ENCODE measurements at regions not wholly inside any gene's neighbourhood (a gene's known extent, or its start where the extent isn't known, plus 50 kb on each side); places are given as distances from the start of the nearest gene placed in this dataset.
"Not testable (repeated sequence)": the region's sequence is repeated elsewhere in the genome, so short reads cannot be mapped to it uniquely, and the experiment has no call there.

DNA sequence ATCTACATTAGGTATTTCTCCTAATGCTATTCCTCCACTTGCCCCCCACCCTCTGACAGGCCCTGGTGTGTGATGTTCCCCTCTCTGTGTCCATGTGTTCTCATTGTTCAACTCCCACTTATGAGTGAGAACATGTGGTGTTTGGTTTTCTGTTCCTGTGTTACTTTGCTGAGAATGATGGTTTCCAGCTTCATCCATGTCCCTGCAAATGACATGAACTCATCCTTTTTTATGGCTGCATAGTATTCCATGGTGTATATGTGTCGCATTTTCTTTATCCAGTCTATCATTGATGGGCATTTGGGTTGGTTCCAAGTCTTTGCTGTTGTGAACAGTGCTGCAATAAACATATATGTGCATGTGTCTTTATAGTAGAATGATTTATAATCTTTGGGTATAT is 50.6 kb upstream of the GRHL3 start:
- not testable (repeated sequence) for H4K8ac ChIP-seq (ENCODE audit: low read length); H3K4me3 ChIP-seq (ENCODE audit: insufficient read depth in 1 of 2, low read depth in 1 of 2, low read length in 2 of 2); H2BK5ac ChIP-seq (ENCODE audit: low read depth, low read length, poor library complexity, severe bottlenecking); H2BK15ac ChIP-seq (ENCODE audit: low read depth, poor library complexity, severe bottlenecking); H3K4me1 ChIP-seq (ENCODE audit: control insufficient read depth, insufficient read depth, low read depth, low read length); H3K4me2 ChIP-seq (ENCODE audit: low read length, poor library complexity, severe bottlenecking); H2BK12ac ChIP-seq (ENCODE audit: low read length in 2 of 2); H2AFZ ChIP-seq (ENCODE audit: low read depth, low read length); H3K36me3 ChIP-seq (ENCODE audit: control insufficient read depth in 1 of 2, insufficient read depth in 2 of 2, low read depth in 1 of 2, low read length in 2 of 2); H3K4ac ChIP-seq (ENCODE audit: low read depth in 1 of 2, low read length in 2 of 2); H3K23ac ChIP-seq (ENCODE audit: low read length in 2 of 2); H3K14ac ChIP-seq (ENCODE audit: low read length in 2 of 2); H3K18ac ChIP-seq (ENCODE audit: low read depth in 1 of 2, low read length in 2 of 2); H3K27ac ChIP-seq (ENCODE audit: low read length, poor library complexity, severe bottlenecking); H3K9ac ChIP-seq (ENCODE audit: low read length); H2BK120ac ChIP-seq (ENCODE audit: low read depth, low read length); DNase-seq; H2AK5ac ChIP-seq (ENCODE audit: low read length, severe bottlenecking); H4K91ac ChIP-seq (ENCODE audit: low read length); H3K9me3 ChIP-seq (ENCODE audit: control insufficient read depth, low read length); H3K79me1 ChIP-seq (replicated peaks; ENCODE audit: low read length, poor library complexity, severe bottlenecking)
- H3K27me3 ChIP-seq (ENCODE audit: control insufficient read depth in 1 of 2, insufficient read depth in 1 of 2, low read length in 2 of 2), result peaks cover 0 to 12% of the 10 kb centered on the region in 2 experiments
- no CpG with 5 or more reads among the region's 1 CpG for WGBS

DNA sequence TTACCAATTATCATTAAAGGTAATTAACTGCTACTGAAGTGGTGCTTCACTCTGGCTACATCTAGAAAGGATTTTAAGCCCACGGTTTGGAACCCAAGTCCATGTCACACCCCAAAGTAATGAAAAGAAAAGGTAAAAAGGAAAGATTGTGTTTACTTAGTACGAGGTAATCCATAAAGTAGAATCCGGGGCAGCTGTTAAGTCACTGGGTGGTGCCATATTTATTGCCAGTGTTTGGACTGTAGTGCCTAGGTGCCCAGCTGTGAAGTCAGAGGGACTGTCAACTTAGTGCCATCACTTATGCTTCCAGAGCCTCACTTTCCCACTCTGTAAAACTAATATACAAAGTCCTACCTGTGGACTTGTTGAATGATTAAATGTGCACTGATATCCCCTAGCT is 52.2 kb upstream of the GRHL3 start:
- no peak overlapping the region for H4K8ac ChIP-seq (ENCODE audit: low read length)
- H2AFZ ChIP-seq (ENCODE audit: low read depth, low read length), result no peak overlapping the region
- H3K27me3 ChIP-seq (ENCODE audit: control insufficient read depth in 1 of 2, insufficient read depth in 1 of 2, low read length in 2 of 2), result peaks cover 0 to 20% of the 10 kb centered on the region in 2 experiments
- H3K4me3 ChIP-seq (ENCODE audit: insufficient read depth in 1 of 2, low read depth in 1 of 2, low read length in 2 of 2), result no peak overlapping the region
- no peak overlapping the region for H3K14ac ChIP-seq (ENCODE audit: low read length in 2 of 2)
- no peak overlapping the region for H3K23ac ChIP-seq (ENCODE audit: low read length in 2 of 2)
- H3K4me1 ChIP-seq (ENCODE audit: control insufficient read depth, insufficient read depth, low read depth, low read length), result peaks cover 5% of the 10 kb centered on the region
- H3K4ac ChIP-seq (ENCODE audit: low read depth in 1 of 2, low read length in 2 of 2), result no peak overlapping the region
- no peak overlapping the region for H2BK120ac ChIP-seq (ENCODE audit: low read depth, low read length)
- no peak overlapping the region for H2BK12ac ChIP-seq (ENCODE audit: low read length in 2 of 2)
- H3K9ac ChIP-seq (ENCODE audit: low read length), result no peak overlapping the region
- peak overlapping the region in 1 of 2 experiments; percentile 24 for H3K18ac ChIP-seq (ENCODE audit: low read depth in 1 of 2, low read length in 2 of 2)
- no peak for DNase-seq
- peaks cover 2% of the 10 kb centered on the region for H3K9me3 ChIP-seq (ENCODE audit: control insufficient read depth, low read length)
- no peaks in the 10 kb centered on the region for H3K36me3 ChIP-seq (ENCODE audit: control insufficient read depth in 1 of 2, insufficient read depth in 2 of 2, low read depth in 1 of 2, low read length in 2 of 2)
- no peak overlapping the region for H2AK5ac ChIP-seq (ENCODE audit: low read length, severe bottlenecking)
- H3K79me1 ChIP-seq (replicated peaks; ENCODE audit: low read length, poor library complexity, severe bottlenecking), result no peaks in the 10 kb centered on the region
- H4K91ac ChIP-seq (ENCODE audit: low read length), result no peak overlapping the region
- no peak overlapping the region for H2BK5ac ChIP-seq (ENCODE audit: low read depth, low read length, poor library complexity, severe bottlenecking)
- no peak overlapping the region for H2BK15ac ChIP-seq (ENCODE audit: low read depth, poor library complexity, severe bottlenecking)
- WGBS, result 89% methylated on average over 2 of the region's 3 CpGs
- H3K4me2 ChIP-seq (ENCODE audit: low read length, poor library complexity, severe bottlenecking), result no peak overlapping the region
- no peak overlapping the region for H3K27ac ChIP-seq (ENCODE audit: low read length, poor library complexity, severe bottlenecking)

DNA sequence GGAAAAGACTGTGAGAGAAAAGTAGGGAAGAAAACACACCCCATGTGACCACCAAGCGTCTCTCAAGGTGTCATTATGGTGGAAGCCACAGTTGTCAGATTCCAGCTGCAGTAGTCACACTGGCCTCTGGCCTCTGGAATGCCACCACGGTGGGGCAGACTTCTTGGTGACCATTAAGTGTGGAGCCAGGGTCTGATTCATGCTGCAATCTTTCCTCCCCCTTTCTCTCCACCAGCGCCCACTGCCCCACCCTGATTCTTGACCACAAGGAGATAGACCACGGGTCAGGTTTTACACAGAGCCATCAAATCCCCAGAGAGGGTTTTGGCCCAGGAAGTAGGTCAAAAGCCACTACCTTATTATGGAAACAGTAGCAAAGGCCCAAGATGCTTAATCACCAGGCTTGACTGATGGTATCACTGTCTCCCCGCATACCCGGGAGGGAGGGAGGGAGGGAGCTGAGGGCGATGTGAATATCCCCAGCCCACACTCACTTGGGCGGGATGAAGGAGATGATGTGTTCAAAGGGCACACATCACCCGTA is 52.7 kb upstream of the GRHL3 start:
- no peak overlapping the region for H3K4me2 ChIP-seq (ENCODE audit: low read length, poor library complexity, severe bottlenecking)
- H3K27ac ChIP-seq (ENCODE audit: low read length, poor library complexity, severe bottlenecking), result no peak overlapping the region
- no peak overlapping the region for H3K18ac ChIP-seq (ENCODE audit: low read depth in 1 of 2, low read length in 2 of 2)
- H2BK5ac ChIP-seq (ENCODE audit: low read depth, low read length, poor library complexity, severe bottlenecking), result no peak overlapping the region
- no peaks in the 10 kb centered on the region for H3K79me1 ChIP-seq (replicated peaks; ENCODE audit: low read length, poor library complexity, severe bottlenecking)
- no peak overlapping the region for H3K14ac ChIP-seq (ENCODE audit: low read length in 2 of 2)
- H3K4me1 ChIP-seq (ENCODE audit: control insufficient read depth, insufficient read depth, low read depth, low read length), result peaks cover 5% of the 10 kb centered on the region
- peak; percentile 89 for DNase-seq
- peaks cover 2% of the 10 kb centered on the region for H3K9me3 ChIP-seq (ENCODE audit: control insufficient read depth, low read length)
- no peak overlapping the region for H3K9ac ChIP-seq (ENCODE audit: low read length)
- 12% methylated on average over 9 of the region's 9 CpGs for WGBS
- H3K27me3 ChIP-seq (ENCODE audit: control insufficient read depth in 1 of 2, insufficient read depth in 1 of 2, low read length in 2 of 2), result peaks cover 0 to 20% of the 10 kb centered on the region in 2 experiments
- peak overlapping the region in 1 of 2 experiments; percentile 14 for H3K4ac ChIP-seq (ENCODE audit: low read depth in 1 of 2, low read length in 2 of 2)
- no peak overlapping the region for H2BK120ac ChIP-seq (ENCODE audit: low read depth, low read length)
- no peaks in the 10 kb centered on the region for H3K36me3 ChIP-seq (ENCODE audit: control insufficient read depth in 1 of 2, insufficient read depth in 2 of 2, low read depth in 1 of 2, low read length in 2 of 2)
- H2BK15ac ChIP-seq (ENCODE audit: low read depth, poor library complexity, severe bottlenecking), result no peak overlapping the region
- H3K23ac ChIP-seq (ENCODE audit: low read length in 2 of 2), result no peak overlapping the region
- no peak overlapping the region for H4K91ac ChIP-seq (ENCODE audit: low read length)
- no peak overlapping the region for H3K4me3 ChIP-seq (ENCODE audit: insufficient read depth in 1 of 2, low read depth in 1 of 2, low read length in 2 of 2)
- peak overlapping the region in 1 of 2 experiments; percentile 31 for H2BK12ac ChIP-seq (ENCODE audit: low read length in 2 of 2)
- no peak overlapping the region for H4K8ac ChIP-seq (ENCODE audit: low read length)
- no peak overlapping the region for H2AK5ac ChIP-seq (ENCODE audit: low read length, severe bottlenecking)
- H2AFZ ChIP-seq (ENCODE audit: low read depth, low read length), result no peak overlapping the region

DNA sequence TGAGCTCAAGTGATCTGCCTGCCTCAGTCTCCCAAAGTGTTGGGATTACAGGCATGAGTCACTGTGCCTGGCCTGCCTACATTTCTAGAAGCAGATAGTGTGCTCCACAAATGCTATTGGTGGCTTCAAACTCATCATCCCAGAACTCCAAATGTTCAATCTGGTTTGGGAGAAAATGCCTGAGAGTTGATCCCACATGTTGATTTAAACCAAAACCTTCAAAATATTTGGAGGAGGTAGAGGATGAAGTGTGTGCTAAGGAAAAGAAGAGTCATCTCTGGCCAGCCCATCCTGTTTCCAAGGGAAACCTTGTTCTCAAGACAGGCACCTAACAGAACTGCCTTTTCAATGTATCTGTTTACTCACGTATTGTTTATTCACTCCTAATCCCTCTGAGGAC is 55.4 kb upstream of the GRHL3 start:
- peak overlapping the region in 1 of 2 experiments; percentile 36 for H3K14ac ChIP-seq (ENCODE audit: low read length in 2 of 2)
- no peak overlapping the region for H3K18ac ChIP-seq (ENCODE audit: low read depth in 1 of 2, low read length in 2 of 2)
- H3K36me3 ChIP-seq (ENCODE audit: control insufficient read depth in 1 of 2, insufficient read depth in 2 of 2, low read depth in 1 of 2, low read length in 2 of 2), result no peaks in the 10 kb centered on the region
- H2BK12ac ChIP-seq (ENCODE audit: low read length in 2 of 2), result no peak overlapping the region
- no peaks in the 10 kb centered on the region for H3K9me3 ChIP-seq (ENCODE audit: control insufficient read depth, low read length)
- no peak overlapping the region for H3K9ac ChIP-seq (ENCODE audit: low read length)
- peaks cover 0 to 32% of the 10 kb centered on the region in 2 experiments for H3K27me3 ChIP-seq (ENCODE audit: control insufficient read depth in 1 of 2, insufficient read depth in 1 of 2, low read length in 2 of 2)
- H3K4me3 ChIP-seq (ENCODE audit: insufficient read depth in 1 of 2, low read depth in 1 of 2, low read length in 2 of 2), result no peak overlapping the region
- H3K4me1 ChIP-seq (ENCODE audit: control insufficient read depth, insufficient read depth, low read depth, low read length), result peaks cover 5% of the 10 kb centered on the region
- no peak overlapping the region for H2AFZ ChIP-seq (ENCODE audit: low read depth, low read length)
- no peak overlapping the region for H3K4me2 ChIP-seq (ENCODE audit: low read length, poor library complexity, severe bottlenecking)
- H2BK120ac ChIP-seq (ENCODE audit: low read depth, low read length), result no peak overlapping the region
- no CpG with 5 or more reads among the region's 1 CpG for WGBS
- H4K91ac ChIP-seq (ENCODE audit: low read length), result no peak overlapping the region
- peak; percentile 29 for DNase-seq
- H2BK15ac ChIP-seq (ENCODE audit: low read depth, poor library complexity, severe bottlenecking), result no peak overlapping the region
- no peak overlapping the region for H3K23ac ChIP-seq (ENCODE audit: low read length in 2 of 2)
- no peaks in the 10 kb centered on the region for H3K79me1 ChIP-seq (replicated peaks; ENCODE audit: low read length, poor library complexity, severe bottlenecking)
- no peak overlapping the region for H3K4ac ChIP-seq (ENCODE audit: low read depth in 1 of 2, low read length in 2 of 2)
- H2BK5ac ChIP-seq (ENCODE audit: low read depth, low read length, poor library complexity, severe bottlenecking), result no peak overlapping the region
- no peak overlapping the region for H2AK5ac ChIP-seq (ENCODE audit: low read length, severe bottlenecking)
- H3K27ac ChIP-seq (ENCODE audit: low read length, poor library complexity, severe bottlenecking), result no peak overlapping the region
- no peak overlapping the region for H4K8ac ChIP-seq (ENCODE audit: low read length)
